Activated naive CD4-positive, alpha-beta T cell treated with anti-CD3 and anti-CD28 coated beads, Interleukin-2, amount 50 U/mL, for 72 hours (primary cell): ENCODE measurements at regions not wholly inside any gene's neighbourhood (a gene's known extent, or its start where the extent isn't known, plus 50 kb on each side); places are given as distances from the start of the nearest gene placed in this dataset.

Experiments
- ATAC-seq, 2 donors: fragments of 150-1000 bp; cut with Tn5 transposase; 2 replicates each; pipeline ENCODE4 v1.10.0; 2021; ENCODE audit warnings: mild to moderate bottlenecking in 2 of 2, moderate library complexity in 2 of 2
- DNase-seq, 2 donors: peaks; one replicate each; pipeline ENCODE4 v3.0.0; 2021 to 2022; ENCODE audit warnings: low spot score in 2 of 2
- H3K27ac Mint-ChIP-seq, 2 donors: one replicate each; pipeline ENCODE4 v1.8.0; 2022; ENCODE audit warnings: mild to moderate bottlenecking in 2 of 2, mixed read lengths in 2 of 2
- H3K36me3 Mint-ChIP-seq, 2 donors: one replicate each; pipeline ENCODE4 v1.8.0; 2022; ENCODE audit warnings: mixed read lengths in 2 of 2
- H3K9me3 Mint-ChIP-seq, 2 donors: one replicate each; pipeline ENCODE4 v1.8.0; 2022; ENCODE audit warnings: mixed read lengths in 2 of 2

DNA sequence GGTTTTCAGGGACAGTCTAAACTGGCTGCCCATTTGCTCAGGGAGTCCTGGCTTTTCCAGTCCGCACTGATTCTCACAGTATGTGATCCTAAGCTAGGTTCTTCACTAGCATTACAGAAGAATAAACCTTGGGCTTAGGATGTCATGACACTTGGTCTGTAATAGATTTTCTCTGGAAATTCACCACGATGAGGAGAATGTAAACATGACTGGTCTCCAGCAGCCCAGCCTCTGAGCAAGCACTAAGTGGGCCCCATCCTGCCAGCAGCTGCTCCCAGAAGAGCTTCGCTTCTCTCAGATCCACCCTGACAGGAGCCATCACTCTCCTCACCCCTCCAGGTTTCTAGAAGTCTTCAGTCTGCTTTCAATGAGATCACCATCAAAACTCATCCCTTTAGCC lies 103.7 kb upstream of the ZPBP start:
- no peak for DNase-seq
- ATAC-seq: no peak
- H3K36me3 Mint-ChIP-seq: no peaks in the 10 kb centered on the region
- H3K9me3 Mint-ChIP-seq: no peaks in the 10 kb centered on the region
- H3K27ac Mint-ChIP-seq: peak overlapping the region in 1 of 2 donors; percentile 82

DNA sequence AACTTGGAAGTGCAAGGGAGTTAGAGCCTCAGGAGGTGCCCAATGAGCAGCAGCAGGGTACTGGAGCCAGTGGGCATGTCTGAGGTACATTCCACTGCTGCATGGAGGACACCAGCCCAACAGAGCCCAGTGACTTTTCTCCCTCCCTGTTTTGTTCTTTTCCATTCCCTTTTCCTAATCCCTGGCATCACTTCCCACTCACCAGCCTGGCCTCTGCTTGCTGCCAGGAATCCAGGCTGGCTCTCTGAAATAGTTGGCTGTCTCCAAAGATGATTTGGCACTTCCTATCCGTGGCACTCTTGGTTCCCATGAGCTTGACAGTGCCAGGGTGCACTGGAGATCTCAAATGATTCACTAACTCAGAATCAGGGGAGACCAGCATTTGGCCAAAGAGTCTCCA lies 97.7 kb upstream of the ZPBP start:
- DNase-seq (no peak), ATAC-seq (no peak)
- H3K27ac Mint-ChIP-seq: no peak overlapping the region
- peaks cover 3 to 18% of the 10 kb centered on the region in 2 donors for H3K9me3 Mint-ChIP-seq
- peaks cover 8 to 16% of the 10 kb centered on the region in 2 donors for H3K36me3 Mint-ChIP-seq

DNA sequence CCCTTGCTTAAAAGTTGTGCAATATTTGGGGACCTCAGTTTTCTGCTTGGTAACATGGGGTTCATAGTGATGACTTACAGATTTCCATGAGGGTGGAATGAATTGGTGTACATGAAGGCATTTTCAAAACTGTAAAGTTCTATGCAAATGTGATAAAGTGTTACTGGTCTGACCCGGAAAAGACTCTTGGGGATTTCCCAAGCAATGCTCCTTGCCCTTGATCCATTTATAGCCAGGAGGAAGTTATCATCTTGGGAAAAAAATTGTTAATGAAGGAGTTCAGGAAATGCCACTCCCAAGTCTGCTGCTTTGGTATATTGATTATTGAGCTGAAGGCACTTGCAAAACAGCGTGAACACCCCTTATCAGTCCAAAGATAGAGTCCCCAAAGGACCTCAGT lies 96.3 kb upstream of the ZPBP start:
- H3K9me3 Mint-ChIP-seq: peaks cover 3 to 18% of the 10 kb centered on the region in 2 donors
- H3K27ac Mint-ChIP-seq: no peak overlapping the region
- ATAC-seq (peak in 1 of 2 donors; percentile 41), DNase-seq (no peak)
- H3K36me3 Mint-ChIP-seq: peaks cover 8 to 16% of the 10 kb centered on the region in 2 donors

DNA sequence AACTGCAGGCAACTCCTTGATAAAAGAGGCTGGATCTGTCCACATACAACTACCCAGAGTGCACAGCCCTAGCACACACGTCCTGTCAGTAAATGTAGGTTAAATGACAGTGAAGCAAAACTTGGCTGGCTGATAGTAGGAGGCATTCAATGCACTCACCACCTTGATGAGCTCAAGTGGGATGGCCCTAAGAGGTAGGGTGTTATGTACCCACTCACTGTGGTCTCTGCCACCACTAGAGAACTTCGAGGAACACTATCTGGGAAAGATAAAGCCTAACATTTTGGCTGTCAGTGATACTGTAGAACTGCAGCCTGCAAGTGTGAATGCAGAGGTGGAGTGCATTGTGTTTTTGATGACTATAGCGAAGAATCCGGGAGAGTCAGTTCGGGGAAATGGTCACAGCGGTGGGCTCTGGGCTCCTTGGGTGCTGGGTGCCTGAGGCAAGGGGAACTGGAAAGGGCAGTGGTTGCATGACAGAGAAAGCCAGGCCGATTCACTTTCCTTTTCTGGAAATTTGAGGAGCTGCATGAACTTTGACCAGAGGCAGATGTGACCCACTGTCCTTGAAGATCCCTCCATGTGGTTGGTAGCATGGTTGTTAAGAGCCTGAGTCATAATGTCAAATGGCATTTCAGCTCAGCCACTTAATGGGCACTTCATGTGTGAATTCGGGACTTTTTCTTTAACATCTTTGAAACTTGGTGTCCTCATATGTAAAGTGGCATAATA lies 93.1 kb upstream of the ZPBP start:
- no peak overlapping the region for H3K27ac Mint-ChIP-seq
- peaks cover 8 to 16% of the 10 kb centered on the region in 2 donors for H3K36me3 Mint-ChIP-seq
- ATAC-seq: peak in 1 of 2 donors; percentile 60

DNA sequence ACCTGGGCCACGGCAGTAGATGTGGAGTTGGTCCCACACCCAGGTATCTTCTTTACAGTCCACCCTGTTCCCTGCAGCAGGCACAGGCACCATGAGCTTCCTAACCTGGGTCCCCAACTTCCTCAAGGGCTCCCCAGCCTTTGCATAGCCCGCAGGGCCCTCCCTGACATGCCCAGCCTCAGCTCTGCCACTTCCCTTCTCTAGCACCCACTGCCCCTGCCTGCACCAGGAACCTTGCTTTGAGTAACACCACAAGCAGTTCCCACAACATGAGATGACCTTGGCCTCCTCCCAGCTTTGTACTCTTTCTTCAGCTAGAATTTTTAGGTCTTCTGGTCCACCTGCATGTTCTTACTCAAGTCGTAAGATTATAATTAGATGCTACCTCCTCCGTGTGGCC lies 92.2 kb upstream of the ZPBP start:
- DNase-seq (no peak), ATAC-seq (no peak)
- Mint-ChIP-seq H3K9me3 (peaks cover 0 to 14% of the 10 kb centered on the region in 2 donors), H3K36me3 (peaks cover 0 to 9% of the 10 kb centered on the region in 2 donors), H3K27ac (peak overlapping the region in 1 of 2 donors; percentile 36)

More for the DNA sequence above, 93.1 kb upstream of the ZPBP start:
- H3K9me3 Mint-ChIP-seq: peaks cover 3 to 18% of the 10 kb centered on the region in 2 donors
- no peak for DNase-seq

DNA sequence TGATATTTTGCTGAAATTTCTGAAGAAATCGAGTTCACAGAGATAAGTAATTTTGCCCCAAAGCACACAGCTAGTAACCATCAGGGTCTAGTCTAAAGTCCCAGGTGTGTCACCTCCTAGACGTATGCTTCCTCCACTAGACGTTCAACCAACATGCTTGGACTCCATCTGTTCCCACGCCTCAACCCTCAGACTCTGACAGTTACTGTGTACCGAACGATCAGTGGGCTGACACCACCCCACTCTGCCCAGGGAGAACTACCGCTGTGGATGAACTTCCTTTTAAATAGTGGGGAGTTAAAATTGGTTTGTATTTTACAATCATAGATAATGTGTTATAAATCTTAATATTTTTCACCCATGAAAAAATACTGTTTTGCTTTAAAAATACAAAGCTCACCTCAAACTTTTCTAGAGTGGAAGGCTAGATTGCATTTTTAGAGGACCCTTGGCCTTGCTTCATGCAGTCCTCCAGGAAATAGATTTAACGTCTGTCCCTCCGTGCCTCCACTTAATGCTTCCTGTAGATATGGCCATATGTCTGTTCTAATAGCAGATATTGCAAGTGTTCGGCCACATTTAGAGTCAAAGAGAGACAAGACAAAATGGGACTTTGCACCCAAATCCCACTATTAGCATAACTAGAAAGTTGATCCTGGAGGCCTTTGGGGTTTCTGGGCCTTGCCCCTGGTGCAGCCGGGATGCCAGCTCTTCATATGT lies 91.4 kb upstream of the ZPBP start:
- Mint-ChIP-seq H3K36me3 (peaks cover 0 to 2% of the 10 kb centered on the region in 2 donors), H3K27ac (no peak overlapping the region), H3K9me3 (peaks cover 0 to 8% of the 10 kb centered on the region in 2 donors)
- DNase-seq (no peak), ATAC-seq (no peak)

DNA sequence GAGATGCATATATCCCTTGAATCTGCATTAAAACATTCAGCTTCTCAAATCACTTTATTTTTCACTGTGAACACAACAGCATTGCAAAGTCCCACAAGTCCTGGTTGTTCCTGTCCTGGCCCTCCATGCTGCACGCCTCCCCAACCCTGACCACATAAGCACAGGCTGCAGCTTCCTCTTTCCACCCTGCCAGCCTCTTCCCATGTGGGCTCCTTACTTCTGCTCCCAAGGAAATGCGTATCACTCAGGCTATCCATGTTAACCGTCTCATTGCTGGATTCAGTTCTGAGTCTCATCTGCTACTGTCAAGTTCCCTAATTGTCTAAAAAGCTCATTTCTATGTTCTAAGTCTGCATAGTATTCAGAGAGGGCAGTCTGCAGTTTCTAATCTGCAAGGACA lies 89.7 kb upstream of the ZPBP start:
- H3K27ac Mint-ChIP-seq: no peak overlapping the region
- ATAC-seq (no peak), DNase-seq (no peak)
- no peaks in the 10 kb centered on the region for H3K9me3 Mint-ChIP-seq
- no peaks in the 10 kb centered on the region for H3K36me3 Mint-ChIP-seq

DNA sequence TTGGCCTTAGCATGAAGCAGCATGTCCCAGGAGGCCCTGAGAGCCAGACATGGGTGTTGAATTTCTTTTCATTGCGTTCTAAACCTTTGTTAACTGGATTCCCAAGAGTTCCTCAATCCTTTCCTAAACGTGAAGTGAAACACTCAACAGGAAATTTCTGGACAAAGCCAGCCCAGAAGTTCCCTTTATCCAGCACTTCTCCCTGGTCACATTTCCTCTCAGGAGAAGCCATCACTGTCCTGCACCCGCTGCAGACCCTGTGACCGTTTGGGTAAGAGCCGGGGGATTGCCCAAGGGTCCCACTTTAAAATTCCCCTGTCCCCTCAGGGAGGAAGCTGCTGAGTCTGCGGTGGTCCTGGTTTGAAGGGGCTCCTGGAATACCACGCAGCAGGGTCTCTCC lies 88.0 kb upstream of the ZPBP start:
- Mint-ChIP-seq H3K27ac (no peak overlapping the region), H3K36me3 (no peaks in the 10 kb centered on the region), H3K9me3 (no peaks in the 10 kb centered on the region)
- no peak for DNase-seq
- no peak for ATAC-seq

DNA sequence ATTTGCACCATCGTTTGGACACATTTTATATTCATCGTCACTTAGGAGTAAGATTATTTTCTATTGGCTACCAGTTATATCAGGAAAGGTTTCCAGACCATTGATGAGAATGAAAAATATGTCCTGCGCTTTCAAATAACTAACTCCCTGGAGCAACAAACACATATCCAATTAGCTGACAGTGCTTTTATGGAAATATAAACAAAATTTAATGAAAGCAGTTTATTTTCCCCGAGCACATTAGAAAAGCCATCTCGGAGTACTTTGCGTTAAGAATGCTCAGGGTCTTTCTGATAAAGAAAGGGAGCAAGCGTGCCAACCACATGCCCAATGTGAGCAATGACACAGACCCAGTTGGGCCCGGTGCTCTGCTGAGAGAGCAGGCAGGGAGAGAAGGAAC lies 85.1 kb upstream of the ZPBP start:
- no peak overlapping the region for H3K27ac Mint-ChIP-seq
- no peak for DNase-seq
- no peak for ATAC-seq
- H3K36me3 Mint-ChIP-seq: no peaks in the 10 kb centered on the region
- no peaks in the 10 kb centered on the region for H3K9me3 Mint-ChIP-seq

DNA sequence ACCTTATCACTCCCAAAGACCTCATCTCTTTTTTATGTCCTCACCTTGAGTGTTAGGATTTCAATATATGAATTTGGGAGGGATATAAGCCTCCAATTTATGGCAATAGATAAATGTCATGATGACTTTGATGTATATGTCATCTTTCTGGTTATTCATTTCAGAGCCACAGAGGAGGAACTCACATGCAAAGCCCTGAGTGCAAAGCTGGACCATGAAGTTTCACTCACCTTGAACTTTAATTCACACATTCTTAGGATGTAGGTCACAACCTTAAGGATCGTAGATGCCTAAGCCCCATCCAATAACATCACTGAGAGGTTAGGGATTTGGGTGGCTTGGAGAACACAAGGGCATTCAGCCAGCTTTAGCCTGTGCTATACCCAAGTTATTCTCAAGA lies 81.9 kb upstream of the ZPBP start:
- no peak for DNase-seq

DNA sequence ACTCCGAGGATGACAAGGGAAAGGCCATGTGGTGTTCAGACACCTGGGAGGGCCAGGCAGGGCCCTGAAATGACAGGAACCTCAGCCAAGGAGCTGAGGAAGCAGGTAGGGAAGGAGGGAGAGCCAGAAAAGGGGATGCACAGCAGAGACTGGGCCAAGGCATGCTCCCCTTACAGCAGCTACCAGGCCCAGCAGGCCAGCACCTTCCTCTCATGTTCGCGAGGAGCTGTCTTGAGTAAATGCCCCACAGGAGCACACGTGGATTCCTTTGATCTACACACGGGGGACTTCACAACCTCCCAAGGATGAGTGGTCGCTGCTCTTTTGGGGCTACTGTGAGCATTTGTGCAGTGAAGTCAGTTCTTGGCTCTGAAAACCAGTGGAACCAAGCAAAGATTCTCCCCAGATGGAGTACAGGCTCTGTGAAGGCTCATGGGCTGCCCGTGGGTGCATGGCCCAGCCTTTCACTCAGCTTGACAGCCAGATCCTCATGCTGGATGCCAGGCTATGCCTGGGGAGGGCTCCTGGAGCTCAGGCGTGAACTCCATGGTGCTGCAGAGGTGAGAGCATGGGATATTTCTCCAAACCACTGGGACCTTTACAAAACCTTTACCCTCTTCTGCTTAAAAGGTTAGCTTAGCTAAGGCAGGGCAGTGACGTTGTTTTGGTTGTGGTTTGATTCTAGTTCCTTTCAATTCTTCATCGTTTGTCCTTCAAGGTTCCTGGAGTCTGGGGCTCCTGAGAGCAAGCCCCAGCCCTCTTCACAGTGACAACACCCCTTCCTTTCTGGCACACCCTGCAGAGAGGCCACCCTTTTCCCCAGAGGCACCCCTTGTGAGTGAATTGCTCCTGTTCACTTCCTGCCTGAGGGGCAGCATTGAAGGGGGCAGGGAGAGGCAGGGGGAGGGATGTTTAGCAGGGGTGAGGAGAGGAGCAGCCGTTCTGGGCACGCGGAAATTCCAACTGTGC lies 74.2 kb upstream of the ZPBP start:
- ATAC-seq (peak; percentile 35 to 85), DNase-seq (no peak)
- H3K9me3 Mint-ChIP-seq: no peaks in the 10 kb centered on the region
- H3K27ac Mint-ChIP-seq: peak overlapping the region; percentile 41 to 95
- no peaks in the 10 kb centered on the region for H3K36me3 Mint-ChIP-seq

More for the DNA sequence above, 81.9 kb upstream of the ZPBP start:
- ATAC-seq: peak in 1 of 2 donors; percentile 45
- Mint-ChIP-seq H3K9me3 (no peaks in the 10 kb centered on the region), H3K36me3 (no peaks in the 10 kb centered on the region), H3K27ac (no peak overlapping the region)

DNA sequence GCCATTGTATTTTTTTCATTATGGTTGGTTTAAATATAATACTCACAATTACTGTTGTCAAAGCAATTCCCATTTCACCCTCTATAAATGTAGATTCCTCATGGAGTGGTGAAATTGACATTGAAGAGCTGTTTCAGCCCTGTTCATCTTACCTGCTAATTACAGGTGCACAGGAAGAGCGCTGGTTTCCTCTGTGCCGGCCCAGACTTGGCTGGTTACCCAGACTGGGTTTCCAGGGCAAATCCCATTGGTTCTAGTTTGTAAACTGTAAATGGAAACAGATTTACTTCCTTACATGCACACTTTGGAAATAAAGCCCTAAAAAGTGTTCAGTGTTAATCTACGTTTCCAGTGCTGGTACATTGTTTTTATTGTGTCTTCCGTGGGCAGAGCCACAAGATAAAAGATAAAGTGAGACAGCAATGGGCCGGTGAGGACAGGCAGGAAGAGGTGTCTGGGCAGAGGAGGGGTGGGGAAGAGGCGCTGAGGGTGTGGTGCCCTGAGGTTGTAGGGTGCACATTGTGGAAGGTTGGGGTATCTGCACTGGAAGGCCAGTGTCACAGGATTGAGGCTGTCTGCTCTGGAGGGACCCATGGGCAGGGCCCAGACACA lies 71.6 kb upstream of the ZPBP start:
- ATAC-seq: peak in 1 of 2 donors; percentile 16
- peak overlapping the region in 1 of 2 donors; percentile 11 for H3K27ac Mint-ChIP-seq
- no peak for DNase-seq
- H3K9me3 Mint-ChIP-seq: no peaks in the 10 kb centered on the region
- H3K36me3 Mint-ChIP-seq: no peaks in the 10 kb centered on the region

DNA sequence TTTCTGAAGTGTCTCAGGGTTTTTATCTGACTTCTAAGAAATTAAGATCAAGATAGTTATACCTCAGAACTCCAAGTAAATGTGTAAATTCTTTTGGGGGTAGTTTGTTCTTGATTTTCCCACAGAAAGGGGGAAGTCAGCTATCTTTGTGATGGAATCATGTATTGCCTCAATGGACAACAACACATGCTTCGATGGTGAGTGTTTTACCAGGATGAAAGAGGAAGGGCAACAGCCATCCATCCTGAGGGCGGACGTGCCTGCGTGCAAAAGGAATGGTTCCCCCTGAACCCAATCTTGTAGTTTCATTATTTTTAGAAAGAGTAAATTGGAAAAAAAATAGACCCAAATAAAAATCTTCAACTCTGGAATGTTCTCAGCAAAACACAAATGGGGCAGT lies 67.2 kb upstream of the ZPBP start:
- DNase-seq (no peak), ATAC-seq (no peak)
- H3K9me3 Mint-ChIP-seq: no peaks in the 10 kb centered on the region
- no peaks in the 10 kb centered on the region for H3K36me3 Mint-ChIP-seq
- H3K27ac Mint-ChIP-seq: no peak overlapping the region

DNA sequence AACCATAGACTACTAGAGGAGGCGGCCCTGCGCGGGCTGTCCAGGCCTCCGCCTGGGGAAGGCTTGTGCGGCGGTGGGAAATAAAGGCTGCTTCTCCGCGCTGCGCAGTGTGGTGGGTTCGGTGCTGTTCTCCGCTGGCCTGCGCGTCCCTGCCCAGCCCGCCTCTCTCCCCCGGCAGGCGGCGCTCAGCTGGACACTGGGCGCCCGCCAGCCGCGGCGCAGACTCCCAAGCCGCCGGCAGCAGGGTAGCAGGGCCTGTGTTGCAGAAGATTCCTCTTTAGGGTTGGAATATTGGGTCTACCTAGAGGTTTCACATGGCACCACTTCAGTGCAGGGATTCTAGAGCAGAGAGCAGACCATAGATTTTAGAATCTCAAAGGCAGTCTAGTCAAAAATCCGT lies 66.1 kb upstream of the ZPBP start:
- no peak for ATAC-seq
- peaks cover 0 to 8% of the 10 kb centered on the region in 2 donors for H3K36me3 Mint-ChIP-seq
- peak overlapping the region in 1 of 2 donors; percentile 84 for H3K27ac Mint-ChIP-seq
- no peak for DNase-seq
- peaks cover 8 to 9% of the 10 kb centered on the region in 2 donors for H3K9me3 Mint-ChIP-seq

DNA sequence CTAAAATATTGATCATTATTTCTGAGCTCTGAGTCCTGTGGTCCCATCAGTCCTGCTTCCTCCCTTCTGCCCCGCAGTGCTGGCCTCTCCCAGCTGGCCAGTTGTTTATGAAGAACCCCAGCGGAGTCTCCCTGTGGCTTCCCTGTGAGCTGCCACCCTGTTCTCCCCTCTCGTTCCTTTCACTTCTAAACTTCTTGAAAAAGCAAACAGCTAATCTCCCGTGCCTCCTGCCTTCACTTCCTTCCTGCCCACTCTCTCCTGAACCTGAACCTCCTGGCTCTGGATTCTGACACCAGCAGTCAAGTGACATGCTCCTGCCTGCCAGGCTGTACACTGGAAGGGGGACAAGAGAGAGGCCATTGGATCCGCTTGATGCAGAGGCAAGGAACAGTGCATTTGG lies 63.7 kb upstream of the ZPBP start:
- H3K9me3 Mint-ChIP-seq: peaks cover 8 to 10% of the 10 kb centered on the region in 2 donors

DNA sequence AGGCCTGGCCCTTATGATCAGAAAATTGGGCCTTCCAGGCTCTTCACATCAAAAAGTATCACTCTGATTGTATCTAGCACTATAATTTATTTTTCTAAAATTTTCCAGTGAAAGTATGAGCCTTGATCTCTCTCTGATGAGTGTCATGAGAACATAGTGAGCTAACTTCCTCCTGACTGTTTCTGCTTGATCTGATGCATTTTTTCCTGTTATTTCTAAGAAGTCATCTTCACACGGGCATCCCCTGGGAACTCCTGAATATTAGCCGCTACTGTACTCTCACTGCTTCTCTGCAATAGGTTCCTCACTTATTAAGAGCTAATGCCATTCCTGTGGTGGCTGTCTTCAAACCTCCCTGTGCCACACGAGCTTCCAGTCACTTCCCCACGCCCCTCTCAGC lies 63.1 kb upstream of the ZPBP start:
- peaks cover 8 to 10% of the 10 kb centered on the region in 2 donors for H3K9me3 Mint-ChIP-seq
- DNase-seq (no peak), ATAC-seq (peak; percentile 82 to 88)
- H3K36me3 Mint-ChIP-seq: peaks cover 0 to 8% of the 10 kb centered on the region in 2 donors
- peak overlapping the region; percentile 96 to 98 for H3K27ac Mint-ChIP-seq

More for the DNA sequence above, 63.7 kb upstream of the ZPBP start:
- peak in 1 of 2 donors; percentile 24 for ATAC-seq
- Mint-ChIP-seq H3K36me3 (peaks cover 0 to 8% of the 10 kb centered on the region in 2 donors), H3K27ac (peak overlapping the region; percentile 96 to 98)
- DNase-seq: no peak
